Sigmoid colon (tissue), 6 donors: ENCODE measurements at regions not wholly inside any gene's neighbourhood (a gene's known extent, or its start where the extent isn't known, plus 50 kb on each side); places are given as distances from the start of the nearest gene placed in this dataset.

Source experiments
- DNase-seq: peaks from one replicate; pipeline ENCODE4 v3.0.0-alpha.2; 2019
- H3K27ac ChIP-seq, 4 donors: fragments of 200-600 bp; sonication (generic); one replicate each; pipeline ENCODE4 v1.5.1; 2016 to 2019; ENCODE audit warnings: mild to moderate bottlenecking in 1 of 4
- H3K27me3 ChIP-seq, 3 donors: fragments of 200-600 bp; sonication (generic); one replicate each; pipeline ENCODE4 v1.5.1; 2019; ENCODE audit warnings: mild to moderate bottlenecking in 1 of 3
- H3K36me3 ChIP-seq, 4 donors: fragments of 200-600 bp; sonication (generic); one replicate each; pipeline ENCODE4 v1.5.1; 2016 to 2019
- H3K4me1 ChIP-seq, 4 donors: fragments of 200-600 bp; sonication (generic); one replicate each; pipeline ENCODE4 v1.5.1; 2017 to 2019
- H3K4me3 ChIP-seq, 4 donors: fragments of 200-600 bp; sonication (generic); one replicate each; pipeline ENCODE4 v1.5.1; 2017 to 2019; ENCODE audit warnings: mild to moderate bottlenecking in 2 of 4, moderate library complexity in 1 of 4
- H3K9me3 ChIP-seq, 4 donors: fragments of 200-600 bp in 3 of 4; sonication (generic) in 3 of 4; one replicate each; pipeline versions ENCODE4 v1.5.1 to v1.6.1; 2013 to 2019
- CTCF ChIP-seq, 4 experiments: fragments of 450-650 bp in 3 of 4; fragments of 200-600 bp in 1 of 4; IDR thresholded peaks; one replicate each; pipeline ENCODE4 v1.5.1; 2016 to 2019; ENCODE audit warnings: antibody characterized with exemption in 4 of 4, mild to moderate bottlenecking in 3 of 4, moderate library complexity in 2 of 4
- EP300 ChIP-seq, 4 donors: sonication (generic); formaldehyde crosslinking; IDR thresholded peaks; one replicate each; pipeline ENCODE4 v1.6.1; 2017; ENCODE audit warnings: antibody characterized with exemption in 4 of 4
- POLR2A ChIP-seq, 2 donors: fragments of 450-650 bp; IDR thresholded peaks; one replicate each; pipeline ENCODE4 v1.6.1; 2016; ENCODE audit warnings: antibody characterized with exemption in 2 of 2, mild to moderate bottlenecking in 2 of 2, moderate library complexity in 2 of 2
- POLR2AphosphoS5 ChIP-seq, 4 donors: sonication (generic); formaldehyde crosslinking; IDR thresholded peaks; one replicate each; pipeline ENCODE4 v1.6.1; 2017; ENCODE audit warnings: antibody characterized with exemption in 4 of 4
- WGBS, 2 donors: extraction: QIAGEN DNeasy Blood & Tissue Kit; methylation state at CpG; one replicate each; pipeline ENCODE4 v1.1.7; 2013; 5-methylcytosine and 5-hydroxymethylcytosine counted together
- intact Hi-C: fragments of 100-400 bp; cut with DNase I; formaldehyde crosslinking; loops from one replicate; pipeline ENCODE4 v1.15.1; 2023
- donor health status: healthy with polysubstance abuse.
- donor health status: healthy.

DNA sequence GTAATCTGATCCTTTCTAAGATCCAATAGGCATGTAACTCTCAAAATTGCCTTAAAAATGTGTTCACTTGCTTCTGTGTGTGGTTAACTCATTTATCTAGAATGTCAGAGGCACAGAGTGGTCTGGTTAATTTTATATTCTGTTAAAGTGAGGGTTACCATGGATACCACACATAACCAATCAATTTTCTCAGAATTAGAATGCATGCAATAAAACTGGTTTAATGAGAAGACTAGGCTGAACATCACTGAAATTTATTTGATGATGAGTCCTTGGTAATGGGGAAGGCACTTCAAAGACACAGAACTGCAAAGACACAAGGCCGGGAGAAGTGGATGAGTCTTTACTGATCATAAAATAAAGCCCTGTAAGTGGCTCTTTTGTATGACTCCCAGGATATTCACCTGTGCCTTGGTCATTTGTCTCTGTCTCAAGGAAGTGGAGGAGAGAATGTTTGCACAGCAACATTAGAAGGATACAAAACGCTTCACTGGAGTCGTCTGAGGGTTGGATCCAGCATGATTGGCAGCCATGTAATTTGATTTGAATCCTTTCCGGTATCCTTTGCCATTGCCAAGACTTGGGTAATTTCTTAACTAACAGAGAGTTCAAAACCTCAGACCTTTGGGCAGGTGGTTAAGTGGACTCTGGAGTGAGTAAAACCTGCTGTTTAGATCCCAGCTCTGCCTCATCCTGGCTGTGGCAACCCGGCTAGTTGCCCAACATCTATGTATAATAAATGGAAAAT, 94.0 kb upstream of the RBPJ start:
- Histone ChIP-seq H3K36me3 (no peaks in the 10 kb centered on the region), H3K9me3 (no peaks in the 10 kb centered on the region), H3K4me1 (no peaks in the 10 kb centered on the region), H3K27me3 (no peaks in the 10 kb centered on the region), H3K27ac (no peak overlapping the region), H3K4me3 (no peak overlapping the region)
- 32 to 70% methylated on average over 5 of the region's 5 CpGs for WGBS, 2 donors
- TF ChIP-seq POLR2A (IDR thresholded peaks at IDR 0.05) (no peak), CTCF (IDR thresholded peaks at IDR 0.05) (no peak), EP300 (IDR thresholded peaks at IDR 0.05) (no peak), POLR2AphosphoS5 (IDR thresholded peaks at IDR 0.05) (no peak)
- intact Hi-C loops: no loop called here
- no peak for DNase-seq

DNA sequence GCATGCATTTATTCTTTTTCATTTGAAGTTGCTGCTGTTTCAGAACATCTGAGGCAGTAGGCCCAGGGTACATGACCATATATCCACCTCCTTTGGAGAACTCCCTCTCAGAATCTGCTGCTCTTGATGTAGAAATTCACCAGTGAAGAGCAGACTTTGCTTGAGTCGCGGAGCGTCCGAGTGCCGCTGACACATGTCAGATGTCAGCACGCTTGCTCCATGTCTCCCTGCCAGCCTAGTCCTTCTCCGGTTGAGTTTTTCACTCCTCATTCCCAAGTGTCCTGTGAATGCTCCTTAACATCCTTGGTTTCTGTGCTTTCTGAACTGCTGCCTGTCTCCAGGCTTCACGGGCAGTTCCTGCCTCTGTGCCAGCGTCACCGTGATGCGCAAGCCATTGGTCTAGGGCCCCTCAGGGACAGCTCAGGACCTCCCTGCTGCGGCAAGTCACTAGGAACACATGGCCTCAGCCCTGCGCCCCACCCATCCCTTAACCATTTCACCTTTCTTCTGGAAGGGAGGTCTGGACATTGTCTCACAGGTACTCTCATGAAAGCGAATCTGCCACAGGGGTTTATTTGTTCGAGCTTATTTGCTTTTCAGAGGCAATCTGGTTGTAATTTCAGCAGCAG, 93.1 kb upstream of the RBPJ start:
- H3K36me3 ChIP-seq: no peaks in the 10 kb centered on the region
- no peaks in the 10 kb centered on the region for H3K4me1 ChIP-seq
- intact Hi-C loops: no loop called here
- H3K4me3 ChIP-seq: no peak overlapping the region
- WGBS, 2 donors: 74 to 77% methylated on average over 15 of the region's 15 CpGs
- DNase-seq: no peak
- no peak overlapping the region for H3K27ac ChIP-seq
- no peaks in the 10 kb centered on the region for H3K9me3 ChIP-seq
- TF ChIP-seq CTCF (IDR thresholded peaks at IDR 0.05) (no peak), POLR2AphosphoS5 (IDR thresholded peaks at IDR 0.05) (no peak), EP300 (IDR thresholded peaks at IDR 0.05) (no peak), POLR2A (IDR thresholded peaks at IDR 0.05) (no peak)
- H3K27me3 ChIP-seq: no peaks in the 10 kb centered on the region

- 97 to 100% methylated on average over 2 of the region's 2 CpGs for WGBS, 2 donors
- no peak for TF ChIP-seq CTCF (IDR thresholded peaks at IDR 0.05)
- no peak for TF ChIP-seq POLR2AphosphoS5 (IDR thresholded peaks at IDR 0.05)
- TF ChIP-seq POLR2A (IDR thresholded peaks at IDR 0.05): no peak
- no peak for TF ChIP-seq EP300 (IDR thresholded peaks at IDR 0.05)
- Histone ChIP-seq H3K27ac (no peak overlapping the region), H3K36me3 (no peaks in the 10 kb centered on the region), H3K4me1 (peaks cover 0 to under 1% (median 0%) of the 10 kb centered on the region in 4 donors), H3K9me3 (no peaks in the 10 kb centered on the region), H3K4me3 (no peak overlapping the region), H3K27me3 (no peaks in the 10 kb centered on the region)
- DNase-seq: no peak
- intact Hi-C loops: no loop called here
Observed at GRCh38 chr4:26228883-26229282, 91.9 kb upstream of the RBPJ start.

- H3K4me1 ChIP-seq: peaks cover 0 to 6% (median under 1%) of the 10 kb centered on the region in 4 donors
- intact Hi-C loops: no loop called here
- H3K9me3 ChIP-seq: no peaks in the 10 kb centered on the region
- H3K27ac ChIP-seq: no peak overlapping the region
- TF ChIP-seq EP300 (IDR thresholded peaks at IDR 0.05) (no peak), POLR2A (IDR thresholded peaks at IDR 0.05) (no peak)
- H3K4me3 ChIP-seq: no peak overlapping the region
- no peak for DNase-seq
- 95 to 96% methylated on average over 4 of the region's 4 CpGs for WGBS, 2 donors
- H3K36me3 ChIP-seq: no peaks in the 10 kb centered on the region
- no peaks in the 10 kb centered on the region for H3K27me3 ChIP-seq
Observed at GRCh38 chr4:26229974-26230373, 90.8 kb upstream of the RBPJ start.

DNA sequence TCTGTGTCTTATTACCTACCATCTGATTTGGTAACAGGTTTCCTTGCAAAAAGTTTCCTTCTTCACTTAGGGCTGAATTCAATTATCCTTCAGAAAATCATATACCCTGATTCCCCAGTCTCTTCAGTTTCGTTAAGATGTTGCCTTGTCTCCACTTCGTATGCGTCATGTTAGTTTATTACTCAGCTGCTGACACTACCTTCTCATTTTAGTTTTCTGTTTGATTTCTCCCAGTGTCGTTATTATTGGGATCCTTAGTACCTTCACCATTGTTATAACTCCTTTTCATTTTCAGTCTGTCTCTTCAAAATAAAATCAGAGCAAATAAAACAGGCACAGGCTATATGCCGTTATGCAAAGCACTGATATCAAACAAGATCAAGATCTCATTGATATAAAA, 87.5 kb upstream of the RBPJ start:
- 82 to 84% methylated on average over 5 of the region's 5 CpGs for WGBS, 2 donors
- intact Hi-C loops: no loop called here

More for the DNA sequence above, 87.5 kb upstream of the RBPJ start:
- H3K4me3 ChIP-seq: no peak overlapping the region
- H3K4me1 ChIP-seq: peaks cover 0 to 22% (median 10%) of the 10 kb centered on the region in 4 donors
- H3K36me3 ChIP-seq: no peaks in the 10 kb centered on the region
- H3K27ac ChIP-seq: no peak overlapping the region
- DNase-seq: no peak
- no peaks in the 10 kb centered on the region for H3K9me3 ChIP-seq
- no peaks in the 10 kb centered on the region for H3K27me3 ChIP-seq
- TF ChIP-seq POLR2A (IDR thresholded peaks at IDR 0.05) (no peak), EP300 (IDR thresholded peaks at IDR 0.05) (no peak), POLR2AphosphoS5 (IDR thresholded peaks at IDR 0.05) (no peak), CTCF (IDR thresholded peaks at IDR 0.05) (no peak)
